Uterus (tissue), 3 donors: ENCODE measurements at regions not wholly inside any gene's neighbourhood (a gene's known extent, or its start where the extent isn't known, plus 50 kb on each side); places are given as distances from the start of the nearest gene placed in this dataset.

Experiments used
- DNase-seq, 2 donors: peaks; one replicate each; pipeline ENCODE4 v3.0.0-alpha.2; 2019 to 2020
- H3K27ac ChIP-seq, 2 donors: fragments of 200-600 bp; sonication (generic); 1 replicate in 1 of 2; 2 replicates in 1 of 2; pipeline ENCODE4 v1.5.1; 2016 to 2018
- H3K27me3 ChIP-seq, 2 donors: fragments of 200-600 bp; sonication (generic); one replicate each; pipeline ENCODE4 v1.5.1; 2018 to 2019; ENCODE audit warnings: control low read depth in 1 of 2
- H3K36me3 ChIP-seq, 2 donors: fragments of 200-600 bp; sonication (generic); one replicate each; pipeline ENCODE4 v1.5.1; 2019; ENCODE audit warnings: control low read depth in 1 of 2
- H3K4me1 ChIP-seq, 2 donors: fragments of 200-600 bp; sonication (generic); one replicate each; pipeline ENCODE4 v1.5.1; 2018 to 2019; ENCODE audit warnings: control low read depth in 1 of 2
- H3K4me3 ChIP-seq, 2 donors: fragments of 200-600 bp; sonication (generic); 1 replicate in 1 of 2; 2 replicates in 1 of 2; pipeline ENCODE4 v1.5.1; 2018 to 2019; ENCODE audit warnings: mild to moderate bottlenecking in 1 of 2
- H3K9me3 ChIP-seq, 2 donors: fragments of 200-600 bp; sonication (generic); one replicate each; pipeline ENCODE4 v1.5.1; 2019; ENCODE audit warnings: control low read depth in 1 of 2
- POLR2A ChIP-seq, 2 donors: fragments of 450-650 bp; IDR thresholded peaks; one replicate each; pipeline ENCODE4 v1.6.1; 2016; ENCODE audit warnings: antibody characterized with exemption in 2 of 2, mild to moderate bottlenecking in 1 of 2, moderate library complexity in 1 of 2
- intact Hi-C: fragments of 100-400 bp; cut with DNase I; formaldehyde crosslinking; loops from one replicate; pipeline ENCODE4 v1.15.1; 2023; ENCODE audit warnings: low total_unique reads
- TF ChIP-seq, protein P1 (sequence below), 4 experiments: fragments of 200-600 bp in 2 of 4; fragments of 450-650 bp in 2 of 4; sonication (generic) in 2 of 4; IDR thresholded peaks; one replicate each; pipeline ENCODE4 v1.5.1; 2016 to 2019; ENCODE audit warnings: antibody characterized with exemption in 4 of 4, mild to moderate bottlenecking in 2 of 4, moderate library complexity in 1 of 4
- donor health status: DM: yes; HTN: yes; CAD: no.

DNA sequence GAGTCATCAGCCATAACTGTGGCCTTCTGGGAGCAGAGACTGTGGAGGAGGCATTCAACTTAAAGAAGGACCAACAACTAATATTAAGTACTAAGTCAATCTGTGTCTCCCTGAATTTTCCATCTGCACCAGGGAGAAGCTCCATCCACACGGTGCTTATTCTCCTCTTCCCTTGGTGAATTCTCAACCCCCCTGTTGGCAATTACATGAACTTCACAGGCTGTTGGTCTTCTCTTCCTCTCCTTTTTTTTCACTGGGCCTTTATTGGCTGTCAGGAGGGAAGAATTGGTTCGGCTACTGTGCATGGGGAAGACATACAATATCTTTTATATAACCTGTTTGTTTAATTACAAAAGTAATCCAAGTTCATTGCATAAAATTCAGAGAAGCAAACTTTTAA, 152.8 kb upstream of the IRX6 start:
- Histone ChIP-seq H3K4me3 (no peak overlapping the region), H3K9me3 (no peaks in the 10 kb centered on the region), H3K36me3 (no peaks in the 10 kb centered on the region), H3K27me3 (no peaks in the 10 kb centered on the region), H3K27ac (no peak overlapping the region), H3K4me1 (no peaks in the 10 kb centered on the region)
- intact Hi-C loops: no loop called here
- TF ChIP-seq, protein P1, sequence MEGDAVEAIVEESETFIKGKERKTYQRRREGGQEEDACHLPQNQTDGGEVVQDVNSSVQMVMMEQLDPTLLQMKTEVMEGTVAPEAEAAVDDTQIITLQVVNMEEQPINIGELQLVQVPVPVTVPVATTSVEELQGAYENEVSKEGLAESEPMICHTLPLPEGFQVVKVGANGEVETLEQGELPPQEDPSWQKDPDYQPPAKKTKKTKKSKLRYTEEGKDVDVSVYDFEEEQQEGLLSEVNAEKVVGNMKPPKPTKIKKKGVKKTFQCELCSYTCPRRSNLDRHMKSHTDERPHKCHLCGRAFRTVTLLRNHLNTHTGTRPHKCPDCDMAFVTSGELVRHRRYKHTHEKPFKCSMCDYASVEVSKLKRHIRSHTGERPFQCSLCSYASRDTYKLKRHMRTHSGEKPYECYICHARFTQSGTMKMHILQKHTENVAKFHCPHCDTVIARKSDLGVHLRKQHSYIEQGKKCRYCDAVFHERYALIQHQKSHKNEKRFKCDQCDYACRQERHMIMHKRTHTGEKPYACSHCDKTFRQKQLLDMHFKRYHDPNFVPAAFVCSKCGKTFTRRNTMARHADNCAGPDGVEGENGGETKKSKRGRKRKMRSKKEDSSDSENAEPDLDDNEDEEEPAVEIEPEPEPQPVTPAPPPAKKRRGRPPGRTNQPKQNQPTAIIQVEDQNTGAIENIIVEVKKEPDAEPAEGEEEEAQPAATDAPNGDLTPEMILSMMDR (IDR thresholded peaks at IDR 0.05): no peak
- no peak for TF ChIP-seq POLR2A (IDR thresholded peaks at IDR 0.05)
- DNase-seq: no peak

DNA sequence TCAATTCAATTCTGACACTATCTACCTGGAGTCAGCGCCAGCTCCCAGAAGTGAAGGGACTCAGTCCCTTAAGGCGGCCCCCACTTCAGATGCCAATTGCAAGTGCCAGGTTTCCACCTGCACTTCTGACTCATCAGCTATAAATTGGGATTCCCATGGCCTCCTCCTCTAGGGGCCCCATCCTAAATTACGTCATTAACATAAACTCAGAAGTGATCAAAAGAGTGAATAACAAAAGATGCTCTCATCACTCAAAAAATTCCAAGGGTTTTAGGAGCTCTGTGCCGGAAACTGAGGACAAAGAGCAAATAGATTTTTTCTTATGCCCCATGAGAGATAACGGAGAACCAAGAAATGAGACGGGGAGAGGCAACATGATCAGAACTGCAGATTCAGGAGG, 148.6 kb upstream of the IRX6 start:
- TF ChIP-seq POLR2A (IDR thresholded peaks at IDR 0.05): no peak
- TF ChIP-seq, protein P1 (IDR thresholded peaks at IDR 0.05): no peak
- Histone ChIP-seq H3K27ac (no peak overlapping the region), H3K27me3 (no peaks in the 10 kb centered on the region), H3K9me3 (no peaks in the 10 kb centered on the region), H3K4me3 (no peak overlapping the region), H3K4me1 (no peaks in the 10 kb centered on the region), H3K36me3 (no peaks in the 10 kb centered on the region)
- intact Hi-C loops: no loop called here
- DNase-seq: no peak

DNA sequence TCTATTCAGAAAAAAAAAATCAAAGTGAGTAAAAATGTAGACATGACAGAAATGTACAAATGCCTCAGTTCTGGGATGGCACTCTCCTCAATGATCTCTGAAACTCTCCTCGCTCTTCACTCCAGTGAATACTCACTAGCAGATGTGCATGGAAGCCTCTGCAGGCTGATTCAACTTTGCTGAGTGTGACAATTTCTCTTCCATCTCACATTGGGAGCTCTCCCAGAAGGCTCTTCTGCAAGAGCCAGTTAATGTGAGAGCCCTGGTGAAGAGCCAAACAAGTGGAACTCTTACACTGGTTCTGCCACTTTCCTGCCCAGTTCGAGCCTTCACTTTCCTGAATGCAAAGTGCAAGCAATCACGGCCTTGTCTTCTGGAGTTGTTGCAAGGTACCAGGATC, 147.1 kb upstream of the IRX6 start:
- Histone ChIP-seq H3K4me1 (no peaks in the 10 kb centered on the region), H3K36me3 (no peaks in the 10 kb centered on the region), H3K9me3 (no peaks in the 10 kb centered on the region), H3K27ac (no peak overlapping the region), H3K27me3 (no peaks in the 10 kb centered on the region), H3K4me3 (no peak overlapping the region)
- no peak for TF ChIP-seq POLR2A (IDR thresholded peaks at IDR 0.05)
- TF ChIP-seq, protein P1 (IDR thresholded peaks at IDR 0.05): no peak
- DNase-seq: no peak
- intact Hi-C loops: no loop called here

DNA sequence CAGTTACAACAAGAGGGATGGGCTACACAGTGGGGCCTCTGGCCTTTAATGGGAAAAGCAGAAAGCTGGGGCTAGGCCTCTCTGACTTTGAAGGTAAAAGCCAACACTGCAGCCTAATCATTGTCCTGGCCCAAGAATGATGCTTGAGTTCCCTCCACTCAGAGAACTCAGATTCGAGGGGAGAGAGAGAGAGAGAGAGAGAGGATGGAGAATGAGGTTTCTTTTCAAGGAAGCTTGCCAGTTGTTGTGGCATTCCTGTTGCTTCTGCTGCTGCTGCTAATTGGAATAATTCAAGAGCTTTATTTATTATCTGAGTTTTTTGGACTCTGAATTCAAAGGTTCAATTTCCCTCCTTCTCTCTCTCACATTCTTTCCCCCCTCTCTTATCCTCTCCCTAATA, 144.6 kb upstream of the IRX6 start:
- Histone ChIP-seq H3K4me3 (no peak overlapping the region), H3K27me3 (no peaks in the 10 kb centered on the region), H3K4me1 (no peaks in the 10 kb centered on the region), H3K36me3 (no peaks in the 10 kb centered on the region), H3K27ac (no peak overlapping the region), H3K9me3 (no peaks in the 10 kb centered on the region)
- no peak for DNase-seq
- TF ChIP-seq, protein P1 (IDR thresholded peaks at IDR 0.05): no peak
- no peak for TF ChIP-seq POLR2A (IDR thresholded peaks at IDR 0.05)
- intact Hi-C loops: no loop called here

DNA sequence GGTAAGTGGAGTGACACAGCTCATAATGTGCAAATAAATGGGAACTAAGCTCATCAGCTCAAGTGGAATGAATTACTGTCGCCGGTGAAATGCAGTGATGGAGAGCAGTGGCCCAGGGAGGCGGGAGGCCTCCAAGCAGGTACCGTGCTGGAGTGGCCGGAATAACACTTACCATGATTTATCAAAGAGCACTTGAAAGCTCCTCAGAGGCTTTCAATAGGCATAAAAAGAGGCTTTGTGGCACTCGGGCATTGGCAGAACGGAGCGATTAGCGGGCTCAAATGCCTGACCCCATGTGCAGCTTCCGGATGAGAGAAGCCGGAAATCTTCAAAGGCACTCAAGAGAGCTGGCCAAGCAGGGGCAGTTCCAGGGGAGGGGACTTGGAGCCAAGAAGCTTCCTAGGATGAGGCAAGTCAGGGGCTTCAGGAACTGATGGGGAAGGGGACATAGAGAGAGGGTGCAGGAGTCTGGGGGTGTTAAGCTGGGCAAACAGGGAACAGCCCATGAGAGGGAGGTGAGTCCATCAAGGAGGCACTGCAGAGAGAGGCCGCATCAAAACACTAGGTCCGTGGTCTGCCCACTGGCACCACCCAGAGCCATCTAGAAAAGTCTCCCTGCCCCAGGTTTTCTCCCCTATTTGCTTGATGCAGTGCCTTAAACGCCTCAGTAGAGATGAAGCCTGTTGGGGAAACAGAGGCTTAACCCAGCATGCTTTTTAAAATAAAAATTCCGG, 144.0 kb upstream of the IRX6 start:
- TF ChIP-seq, protein P1 (IDR thresholded peaks at IDR 0.05): no peak
- TF ChIP-seq POLR2A (IDR thresholded peaks at IDR 0.05): no peak
- DNase-seq: no peak
- Histone ChIP-seq H3K27me3 (no peaks in the 10 kb centered on the region), H3K4me1 (no peaks in the 10 kb centered on the region), H3K9me3 (no peaks in the 10 kb centered on the region), H3K4me3 (no peak overlapping the region), H3K27ac (no peak overlapping the region), H3K36me3 (no peaks in the 10 kb centered on the region)
- intact Hi-C loops: no loop called here
